WTC11 (cell line): ENCODE measurements at regions not wholly inside any gene's neighbourhood (a gene's known extent, or its start where the extent isn't known, plus 50 kb on each side); places are given as distances from the start of the nearest gene placed in this dataset.

Source experiments
- ATAC-seq: fragments of 200-7000 bp; cut with Tn5 transposase; 2 replicates; pipeline ENCODE4 v1.10.0; 2021; ENCODE audit warnings: mild to moderate bottlenecking, moderate library complexity
- CTCF ChIA-PET: fragments of 300-600 bp; sonication (Branson Sonifier 250); formaldehyde crosslinking; loops from one replicate; lab custom pipeline; 2021; ENCODE audit warnings: antibody characterized with exemption; lab: Charles Lee
- POLR2A ChIA-PET: fragments of 350-600 bp; sonication (Branson Sonifier 250); formaldehyde crosslinking; loops from one replicate; lab custom pipeline; 2021; ENCODE audit warnings: antibody characterized with exemption; lab: Charles Lee
- DNase-seq: peaks from one replicate; pipeline ENCODE4 v3.0.0; 2021; ENCODE audit warnings: low spot score
- H3K27ac Mint-ChIP-seq: 2 replicates; pipeline ENCODE4 v1.8.0; 2021; ENCODE audit warnings: mixed read lengths
- H3K27me3 Mint-ChIP-seq: 2 replicates; pipeline ENCODE4 v1.8.0; 2021; ENCODE audit warnings: low read depth, mild to moderate bottlenecking, moderate library complexity, mixed read lengths
- H3K36me3 Mint-ChIP-seq: 2 replicates; pipeline ENCODE4 v1.8.0; 2021; ENCODE audit warnings: mixed read lengths
- H3K4me1 Mint-ChIP-seq: 2 replicates; pipeline ENCODE4 v1.8.0; 2022; ENCODE audit warnings: mixed read lengths
- H3K4me3 Mint-ChIP-seq: 2 replicates; pipeline ENCODE4 v1.8.0; 2021; ENCODE audit warnings: mild to moderate bottlenecking, moderate library complexity, mixed read lengths
- H3K9me3 Mint-ChIP-seq: 2 replicates; pipeline ENCODE4 v1.8.0; 2021; ENCODE audit warnings: mixed read lengths
- EMX1 ChIP-seq: fragments of 250-450 bp; sonication (Bioruptor Pico); IDR thresholded peaks from 2 replicates; pipeline ENCODE4 v1.8.0; 2021; ENCODE audit warnings: mild to moderate bottlenecking
- FOXJ3 ChIP-seq: sonication (generic); formaldehyde crosslinking; IDR thresholded peaks from 2 replicates; pipeline ENCODE4 v1.9.0; 2021; ENCODE audit warnings: missing genetic modification reagents, mild to moderate bottlenecking, borderline replicate concordance
- GTF2I ChIP-seq: fragments of 250-450 bp; sonication (Bioruptor Pico); conservative IDR thresholded peaks from 2 replicates; pipeline ENCODE4 v1.4.0; 2021; ENCODE audit warnings: mild to moderate bottlenecking
- JUN ChIP-seq: sonication (generic); formaldehyde crosslinking; IDR thresholded peaks from 2 replicates; pipeline ENCODE4 v1.8.0; 2023; ENCODE audit warnings: mild to moderate bottlenecking, missing genetic modification reagents
- OVOL2 ChIP-seq: fragments of 250-450 bp; sonication (Bioruptor Pico); IDR thresholded peaks from 2 replicates; pipeline ENCODE4 v1.9.0; 2021; ENCODE audit warnings: mild to moderate bottlenecking, borderline replicate concordance
- TEAD1 ChIP-seq: sonication (generic); formaldehyde crosslinking; IDR thresholded peaks from 2 replicates; pipeline ENCODE4 v1.8.0; 2022; ENCODE audit warnings: mild to moderate bottlenecking, missing genetic modification reagents
- ZNF138 ChIP-seq: sonication (generic); formaldehyde crosslinking; conservative IDR thresholded peaks from 2 replicates; pipeline ENCODE4 v1.8.1; 2022; ENCODE audit warnings: mild to moderate bottlenecking, moderate library complexity, missing genetic modification reagents
- ZNF263 ChIP-seq: sonication (generic); formaldehyde crosslinking; IDR thresholded peaks from 2 replicates; pipeline ENCODE4 v1.8.1; 2022; ENCODE audit warnings: low read depth, mild to moderate bottlenecking, moderate library complexity, missing genetic modification reagents
- ZNF671 ChIP-seq: fragments of 250-450 bp; sonication (Bioruptor Pico); IDR thresholded peaks from 2 replicates; pipeline ENCODE4 v1.8.0; 2021; ENCODE audit warnings: mild to moderate bottlenecking
- TF ChIP-seq, protein P1 (sequence below): sonication (generic); formaldehyde crosslinking; IDR thresholded peaks from 2 replicates; pipeline ENCODE4 v1.8.0; 2023; ENCODE audit warnings: missing genetic modification reagents, mild to moderate bottlenecking, borderline replicate concordance
- TF ChIP-seq, protein P2 (sequence below): fragments of 250-450 bp; sonication (Bioruptor Pico); IDR thresholded peaks from 2 replicates; pipeline ENCODE4 v1.8.0; 2021; ENCODE audit warnings: mild to moderate bottlenecking
- TF ChIP-seq, protein P3 (sequence below): sonication (generic); formaldehyde crosslinking; IDR thresholded peaks from 2 replicates; pipeline ENCODE4 v1.8.1; 2022; ENCODE audit warnings: mild to moderate bottlenecking, missing genetic modification reagents, moderate library complexity, borderline replicate concordance
- TF ChIP-seq, protein P4 (sequence below): sonication (generic); formaldehyde crosslinking; IDR thresholded peaks from 2 replicates; pipeline ENCODE4 v1.8.0; 2022; ENCODE audit warnings: mild to moderate bottlenecking, missing genetic modification reagents
- TF ChIP-seq, protein P5 (sequence below): sonication (generic); formaldehyde crosslinking; IDR thresholded peaks from 2 replicates; pipeline ENCODE4 v1.8.0; 2023; ENCODE audit warnings: missing genetic modification reagents
- TF ChIP-seq, protein P6 (sequence below): sonication (generic); formaldehyde crosslinking; IDR thresholded peaks from 2 replicates; pipeline ENCODE4 v1.8.1; 2023; ENCODE audit warnings: mild to moderate bottlenecking, missing genetic modification reagents
- TF ChIP-seq, protein P7 (sequence below): sonication (generic); formaldehyde crosslinking; IDR thresholded peaks from 2 replicates; pipeline ENCODE4 v1.8.0; 2022; ENCODE audit warnings: missing genetic modification reagents

DNA sequence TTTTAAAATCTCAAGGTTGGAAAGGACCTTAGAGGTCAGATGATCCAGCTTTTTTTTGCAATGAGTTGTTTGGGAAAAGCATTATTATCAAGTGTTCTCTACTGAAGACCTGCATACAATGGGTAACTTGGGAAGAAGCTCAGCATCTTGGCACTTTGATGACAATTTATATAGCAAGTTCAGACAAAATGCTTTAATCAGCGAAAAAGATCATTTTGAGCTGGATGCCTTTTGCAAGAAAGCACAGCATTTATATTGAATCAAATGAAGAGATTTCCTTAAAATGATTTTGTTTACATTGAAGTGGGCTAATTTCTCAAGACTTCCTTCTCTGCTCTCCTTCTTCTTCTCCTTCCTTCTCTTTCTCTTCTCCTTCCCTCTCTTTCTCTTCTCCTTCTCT is 796.4 kb upstream of the CDH2 start (continued):
- TF ChIP-seq, protein P1, sequence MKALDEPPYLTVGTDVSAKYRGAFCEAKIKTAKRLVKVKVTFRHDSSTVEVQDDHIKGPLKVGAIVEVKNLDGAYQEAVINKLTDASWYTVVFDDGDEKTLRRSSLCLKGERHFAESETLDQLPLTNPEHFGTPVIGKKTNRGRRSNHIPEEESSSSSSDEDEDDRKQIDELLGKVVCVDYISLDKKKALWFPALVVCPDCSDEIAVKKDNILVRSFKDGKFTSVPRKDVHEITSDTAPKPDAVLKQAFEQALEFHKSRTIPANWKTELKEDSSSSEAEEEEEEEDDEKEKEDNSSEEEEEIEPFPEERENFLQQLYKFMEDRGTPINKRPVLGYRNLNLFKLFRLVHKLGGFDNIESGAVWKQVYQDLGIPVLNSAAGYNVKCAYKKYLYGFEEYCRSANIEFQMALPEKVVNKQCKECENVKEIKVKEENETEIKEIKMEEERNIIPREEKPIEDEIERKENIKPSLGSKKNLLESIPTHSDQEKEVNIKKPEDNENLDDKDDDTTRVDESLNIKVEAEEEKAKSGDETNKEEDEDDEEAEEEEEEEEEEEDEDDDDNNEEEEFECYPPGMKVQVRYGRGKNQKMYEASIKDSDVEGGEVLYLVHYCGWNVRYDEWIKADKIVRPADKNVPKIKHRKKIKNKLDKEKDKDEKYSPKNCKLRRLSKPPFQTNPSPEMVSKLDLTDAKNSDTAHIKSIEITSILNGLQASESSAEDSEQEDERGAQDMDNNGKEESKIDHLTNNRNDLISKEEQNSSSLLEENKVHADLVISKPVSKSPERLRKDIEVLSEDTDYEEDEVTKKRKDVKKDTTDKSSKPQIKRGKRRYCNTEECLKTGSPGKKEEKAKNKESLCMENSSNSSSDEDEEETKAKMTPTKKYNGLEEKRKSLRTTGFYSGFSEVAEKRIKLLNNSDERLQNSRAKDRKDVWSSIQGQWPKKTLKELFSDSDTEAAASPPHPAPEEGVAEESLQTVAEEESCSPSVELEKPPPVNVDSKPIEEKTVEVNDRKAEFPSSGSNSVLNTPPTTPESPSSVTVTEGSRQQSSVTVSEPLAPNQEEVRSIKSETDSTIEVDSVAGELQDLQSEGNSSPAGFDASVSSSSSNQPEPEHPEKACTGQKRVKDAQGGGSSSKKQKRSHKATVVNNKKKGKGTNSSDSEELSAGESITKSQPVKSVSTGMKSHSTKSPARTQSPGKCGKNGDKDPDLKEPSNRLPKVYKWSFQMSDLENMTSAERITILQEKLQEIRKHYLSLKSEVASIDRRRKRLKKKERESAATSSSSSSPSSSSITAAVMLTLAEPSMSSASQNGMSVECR (CRISPR knock-in tag) = no peak
- TF ChIP-seq, protein P2, sequence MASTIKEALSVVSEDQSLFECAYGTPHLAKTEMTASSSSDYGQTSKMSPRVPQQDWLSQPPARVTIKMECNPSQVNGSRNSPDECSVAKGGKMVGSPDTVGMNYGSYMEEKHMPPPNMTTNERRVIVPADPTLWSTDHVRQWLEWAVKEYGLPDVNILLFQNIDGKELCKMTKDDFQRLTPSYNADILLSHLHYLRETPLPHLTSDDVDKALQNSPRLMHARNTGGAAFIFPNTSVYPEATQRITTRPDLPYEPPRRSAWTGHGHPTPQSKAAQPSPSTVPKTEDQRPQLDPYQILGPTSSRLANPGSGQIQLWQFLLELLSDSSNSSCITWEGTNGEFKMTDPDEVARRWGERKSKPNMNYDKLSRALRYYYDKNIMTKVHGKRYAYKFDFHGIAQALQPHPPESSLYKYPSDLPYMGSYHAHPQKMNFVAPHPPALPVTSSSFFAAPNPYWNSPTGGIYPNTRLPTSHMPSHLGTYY (CRISPR knock-in tag) = no peak
- TF ChIP-seq ZNF138 (CRISPR knock-in tag) (no peak), OVOL2 (CRISPR knock-in tag) (no peak)
- TF ChIP-seq, all 79 proteins: peak for 0

DNA sequence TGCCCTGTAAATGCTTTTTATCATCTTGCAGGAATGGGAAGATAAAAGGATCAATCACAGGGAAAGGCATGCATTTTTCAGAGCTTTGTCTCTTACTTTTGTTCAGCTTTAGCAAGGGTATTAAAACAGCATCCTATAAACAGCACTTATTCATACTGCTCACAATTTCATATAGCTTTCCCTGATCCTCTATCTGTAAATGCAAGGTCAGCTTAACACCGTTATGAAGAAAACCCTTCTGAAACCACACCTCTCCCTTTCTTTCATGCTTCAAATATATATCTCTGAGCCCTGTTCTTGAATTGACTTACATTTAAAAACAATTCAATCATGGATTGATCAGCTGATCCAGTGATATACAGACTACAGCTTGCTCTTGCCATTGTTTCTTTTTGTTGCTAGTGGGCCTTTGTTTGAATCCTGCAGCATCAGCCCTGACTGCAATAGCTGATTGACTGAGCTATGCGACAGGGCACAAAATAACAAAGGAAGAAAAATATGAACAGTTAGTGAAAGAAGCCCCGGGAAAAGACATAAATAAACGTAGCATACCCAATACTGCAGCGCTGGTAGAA is 795.5 kb upstream of the CDH2 start:
- POLR2A ChIA-PET = no interaction called here
- ATAC-seq (no peak), DNase-seq (no peak)
- Mint-ChIP-seq H3K27me3 (no peaks in the 10 kb centered on the region), H3K4me3 (no peak overlapping the region), H3K27ac (no peak overlapping the region), H3K4me1 (no peaks in the 10 kb centered on the region), H3K36me3 (no peaks in the 10 kb centered on the region), H3K9me3 (no peaks in the 10 kb centered on the region)
- CTCF ChIA-PET = interaction anchor here (2.3 kb wide), 1 partner anchor 11 kb away, joined by 10 read pairs; no protein-coding TSS in a partner anchor
- TF ChIP-seq, protein P3, sequence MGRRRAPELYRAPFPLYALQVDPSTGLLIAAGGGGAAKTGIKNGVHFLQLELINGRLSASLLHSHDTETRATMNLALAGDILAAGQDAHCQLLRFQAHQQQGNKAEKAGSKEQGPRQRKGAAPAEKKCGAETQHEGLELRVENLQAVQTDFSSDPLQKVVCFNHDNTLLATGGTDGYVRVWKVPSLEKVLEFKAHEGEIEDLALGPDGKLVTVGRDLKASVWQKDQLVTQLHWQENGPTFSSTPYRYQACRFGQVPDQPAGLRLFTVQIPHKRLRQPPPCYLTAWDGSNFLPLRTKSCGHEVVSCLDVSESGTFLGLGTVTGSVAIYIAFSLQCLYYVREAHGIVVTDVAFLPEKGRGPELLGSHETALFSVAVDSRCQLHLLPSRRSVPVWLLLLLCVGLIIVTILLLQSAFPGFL (CRISPR knock-in tag) = no peak
- TF ChIP-seq FOXJ3 (no peak), EMX1 (CRISPR knock-in tag) (no peak), JUN (CRISPR knock-in tag) (no peak), TEAD1 (CRISPR knock-in tag) (no peak), ZNF671 (CRISPR knock-in tag) (no peak), GTF2I (CRISPR knock-in tag) (no peak), ZNF263 (CRISPR knock-in tag) (no peak)
- TF ChIP-seq, protein P4, sequence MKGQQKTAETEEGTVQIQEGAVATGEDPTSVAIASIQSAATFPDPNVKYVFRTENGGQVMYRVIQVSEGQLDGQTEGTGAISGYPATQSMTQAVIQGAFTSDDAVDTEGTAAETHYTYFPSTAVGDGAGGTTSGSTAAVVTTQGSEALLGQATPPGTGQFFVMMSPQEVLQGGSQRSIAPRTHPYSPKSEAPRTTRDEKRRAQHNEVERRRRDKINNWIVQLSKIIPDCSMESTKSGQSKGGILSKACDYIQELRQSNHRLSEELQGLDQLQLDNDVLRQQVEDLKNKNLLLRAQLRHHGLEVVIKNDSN (CRISPR knock-in tag) = no peak
- TF ChIP-seq, protein P5, sequence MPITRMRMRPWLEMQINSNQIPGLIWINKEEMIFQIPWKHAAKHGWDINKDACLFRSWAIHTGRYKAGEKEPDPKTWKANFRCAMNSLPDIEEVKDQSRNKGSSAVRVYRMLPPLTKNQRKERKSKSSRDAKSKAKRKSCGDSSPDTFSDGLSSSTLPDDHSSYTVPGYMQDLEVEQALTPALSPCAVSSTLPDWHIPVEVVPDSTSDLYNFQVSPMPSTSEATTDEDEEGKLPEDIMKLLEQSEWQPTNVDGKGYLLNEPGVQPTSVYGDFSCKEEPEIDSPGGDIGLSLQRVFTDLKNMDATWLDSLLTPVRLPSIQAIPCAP (CRISPR knock-in tag) = no peak
- TF ChIP-seq, protein P6, sequence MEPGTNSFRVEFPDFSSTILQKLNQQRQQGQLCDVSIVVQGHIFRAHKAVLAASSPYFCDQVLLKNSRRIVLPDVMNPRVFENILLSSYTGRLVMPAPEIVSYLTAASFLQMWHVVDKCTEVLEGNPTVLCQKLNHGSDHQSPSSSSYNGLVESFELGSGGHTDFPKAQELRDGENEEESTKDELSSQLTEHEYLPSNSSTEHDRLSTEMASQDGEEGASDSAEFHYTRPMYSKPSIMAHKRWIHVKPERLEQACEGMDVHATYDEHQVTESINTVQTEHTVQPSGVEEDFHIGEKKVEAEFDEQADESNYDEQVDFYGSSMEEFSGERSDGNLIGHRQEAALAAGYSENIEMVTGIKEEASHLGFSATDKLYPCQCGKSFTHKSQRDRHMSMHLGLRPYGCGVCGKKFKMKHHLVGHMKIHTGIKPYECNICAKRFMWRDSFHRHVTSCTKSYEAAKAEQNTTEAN (CRISPR knock-in tag) = no peak
- TF ChIP-seq, protein P7, sequence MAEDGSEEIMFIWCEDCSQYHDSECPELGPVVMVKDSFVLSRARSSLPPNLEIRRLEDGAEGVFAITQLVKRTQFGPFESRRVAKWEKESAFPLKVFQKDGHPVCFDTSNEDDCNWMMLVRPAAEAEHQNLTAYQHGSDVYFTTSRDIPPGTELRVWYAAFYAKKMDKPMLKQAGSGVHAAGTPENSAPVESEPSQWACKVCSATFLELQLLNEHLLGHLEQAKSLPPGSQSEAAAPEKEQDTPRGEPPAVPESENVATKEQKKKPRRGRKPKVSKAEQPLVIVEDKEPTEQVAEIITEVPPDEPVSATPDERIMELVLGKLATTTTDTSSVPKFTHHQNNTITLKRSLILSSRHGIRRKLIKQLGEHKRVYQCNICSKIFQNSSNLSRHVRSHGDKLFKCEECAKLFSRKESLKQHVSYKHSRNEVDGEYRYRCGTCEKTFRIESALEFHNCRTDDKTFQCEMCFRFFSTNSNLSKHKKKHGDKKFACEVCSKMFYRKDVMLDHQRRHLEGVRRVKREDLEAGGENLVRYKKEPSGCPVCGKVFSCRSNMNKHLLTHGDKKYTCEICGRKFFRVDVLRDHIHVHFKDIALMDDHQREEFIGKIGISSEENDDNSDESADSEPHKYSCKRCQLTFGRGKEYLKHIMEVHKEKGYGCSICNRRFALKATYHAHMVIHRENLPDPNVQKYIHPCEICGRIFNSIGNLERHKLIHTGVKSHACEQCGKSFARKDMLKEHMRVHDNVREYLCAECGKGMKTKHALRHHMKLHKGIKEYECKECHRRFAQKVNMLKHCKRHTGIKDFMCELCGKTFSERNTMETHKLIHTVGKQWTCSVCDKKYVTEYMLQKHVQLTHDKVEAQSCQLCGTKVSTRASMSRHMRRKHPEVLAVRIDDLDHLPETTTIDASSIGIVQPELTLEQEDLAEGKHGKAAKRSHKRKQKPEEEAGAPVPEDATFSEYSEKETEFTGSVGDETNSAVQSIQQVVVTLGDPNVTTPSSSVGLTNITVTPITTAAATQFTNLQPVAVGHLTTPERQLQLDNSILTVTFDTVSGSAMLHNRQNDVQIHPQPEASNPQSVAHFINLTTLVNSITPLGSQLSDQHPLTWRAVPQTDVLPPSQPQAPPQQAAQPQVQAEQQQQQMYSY (CRISPR knock-in tag) = no peak
- TF ChIP-seq, protein P1 (CRISPR knock-in tag) = no peak
